ENCODE measurements at regions not wholly inside any gene's neighbourhood (a gene's known extent, or its start where the extent isn't known, plus 50 kb on each side); places are given as distances from the start of the nearest gene placed in this dataset.

GRCh38 chr5:125202353-125202752 is 455.9 kb upstream of the ZNF608 start:
- DNase-seq (ENCODE audit: low read depth in 3 of 3), result no peak

- DNase-seq (ENCODE audit: low read depth in 3 of 3), result no peak
These were observed 456.5 kb upstream of the ZNF608 start for GRCh38 chr5:125202871-125203438.

- no peak for DNase-seq (ENCODE audit: low read depth in 3 of 3)
These were observed 457.5 kb upstream of the ZNF608 start for GRCh38 chr5:125203912-125204311.

- no peak for DNase-seq (ENCODE audit: low read depth in 3 of 3)
These were observed 459.3 kb upstream of the ZNF608 start for GRCh38 chr5:125205601-125206225.

- no peak for DNase-seq (ENCODE audit: low read depth in 3 of 3)
These were observed 461.4 kb upstream of the ZNF608 start for GRCh38 chr5:125207856-125208255.

- DNase-seq (ENCODE audit: low read depth in 3 of 3), result no peak
These were observed 463.2 kb upstream of the ZNF608 start for GRCh38 chr5:125209650-125210049.

GRCh38 chr5:125210242-125210947 is 464.0 kb upstream of the ZNF608 start:
- DNase-seq (ENCODE audit: low read depth in 3 of 3), result no peak

GRCh38 chr5:125214080-125214479 is 467.6 kb upstream of the ZNF608 start:
- no peak for DNase-seq (ENCODE audit: low read depth in 3 of 3)

GRCh38 chr5:125215593-125215992 is 469.2 kb upstream of the ZNF608 start:
- DNase-seq (ENCODE audit: low read depth in 3 of 3), result no peak

GRCh38 chr5:125219710-125220109 is 473.3 kb upstream of the ZNF608 start:
- no peak for DNase-seq (ENCODE audit: low read depth in 3 of 3)

GRCh38 chr5:125220284-125220683 is 473.8 kb upstream of the ZNF608 start:
- no peak for DNase-seq (ENCODE audit: low read depth in 3 of 3)

GRCh38 chr5:125222597-125223240 is 476.3 kb upstream of the ZNF608 start:
- DNase-seq (ENCODE audit: low read depth in 3 of 3), result no peak

- no peak for DNase-seq (ENCODE audit: low read depth in 3 of 3)
These were observed 479.0 kb upstream of the ZNF608 start for GRCh38 chr5:125225424-125225823.

GRCh38 chr5:125226825-125227224 is 480.4 kb upstream of the ZNF608 start:
- DNase-seq (ENCODE audit: low read depth in 3 of 3), result no peak

GRCh38 chr5:125227333-125228095 is 481.1 kb upstream of the ZNF608 start:
- DNase-seq (ENCODE audit: low read depth in 3 of 3), result no peak

- no peak for DNase-seq (ENCODE audit: low read depth in 3 of 3)
These were observed 482.1 kb upstream of the ZNF608 start for GRCh38 chr5:125228363-125229070.

- no peak for DNase-seq (ENCODE audit: low read depth in 3 of 3)
These were observed 483.1 kb upstream of the ZNF608 start for GRCh38 chr5:125229556-125229955.

- DNase-seq (ENCODE audit: low read depth in 3 of 3), result no peak
These were observed 486.4 kb upstream of the ZNF608 start for GRCh38 chr5:125232779-125233230.

- no peak for DNase-seq (ENCODE audit: low read depth in 3 of 3)
These were observed 487.5 kb upstream of the ZNF608 start for GRCh38 chr5:125233944-125234343.

- DNase-seq (ENCODE audit: low read depth in 3 of 3), result no peak
These were observed 489.6 kb upstream of the ZNF608 start for GRCh38 chr5:125236007-125236406.

- no peak for DNase-seq (ENCODE audit: low read depth in 3 of 3)
These were observed 490.5 kb upstream of the ZNF608 start for GRCh38 chr5:125236981-125237380.

All from stimulated activated CD4-positive, alpha-beta T cell treated with anti-CD3 and anti-CD28 coated beads, TNF-alpha, amount 100 ng/mL, for 24 hours (primary cell).